ENCODE measurements at regions not wholly inside any gene's neighbourhood (a gene's known extent, or its start where the extent isn't known, plus 50 kb on each side); places are given as distances from the start of the nearest gene placed in this dataset.

- TF ChIP-seq ZNF462 (CRISPR knock-in tag; IDR thresholded peaks at IDR 0.05) (no peak), ZNF331 (CRISPR knock-in tag; IDR thresholded peaks at IDR 0.05; ENCODE audit: low read depth) (no peak), ETS1 (IDR thresholded peaks at IDR 0.05) (no peak), EZH2 (IDR thresholded peaks at IDR 0.05; ENCODE audit: low read depth, unreplicated experiment) (no peak)
Observed at GRCh38 chr5:68547622-68548021, 332.1 kb downstream of the PIK3R1 start (continued).

GRCh38 chr5:68548959-68549676 is 333.6 kb downstream of the PIK3R1 start:
- Mint-ChIP-seq H3K4me1 (peaks cover 3% of the 10 kb centered on the region; the same call in 1 of the 3 replicates), H3K36me3 (ENCODE audit: low read depth) (no peaks in the 10 kb centered on the region; the same call in 2 of the 3 replicates), H3K4me3 (no peak overlapping the region), H3K27ac (no peak overlapping the region), H3K27me3 (ENCODE audit: insufficient read depth, low read depth, poor library complexity) (peaks cover 2% of the 10 kb centered on the region), H3K9me3 (no peaks in the 10 kb centered on the region; the same call in 2 of the 3 replicates)
- Histone ChIP-seq H3K9me2 (ENCODE audit: insufficient read depth) (0 out of 2 replicates have a peak, but pooled peaks cover 15% of the 10 kb centered on the region), H3K27me3 (ENCODE audit: insufficient read depth) (no peaks in the 10 kb centered on the region), H3K4me1 (ENCODE audit: insufficient read depth) (no peaks in the 10 kb centered on the region), H3K4me3 (no peak overlapping the region), H3K4me2 (no peak overlapping the region), H2AFZ (no peak overlapping the region), H3K36me3 (ENCODE audit: insufficient read depth) (no peaks in the 10 kb centered on the region), H3F3A (replicated peaks; ENCODE audit: low read depth) (no peaks in the 10 kb centered on the region), H3K27ac (ENCODE audit: low read depth) (no peak overlapping the region), H3K79me2 (replicated peaks; ENCODE audit: insufficient read depth) (no peaks in the 10 kb centered on the region), H4K20me1 (replicated peaks; ENCODE audit: insufficient read depth) (no peaks in the 10 kb centered on the region)
- ATAC-seq (no peak), DNase-seq (ENCODE audit: low spot score) (no peak)
- TF ChIP-seq JUNB (IDR thresholded peaks at IDR 0.05; ENCODE audit: unreplicated experiment), result no peak
- TF ChIP-seq STAT1 (IDR thresholded peaks at IDR 0.05; ENCODE audit: unreplicated experiment), result no peak
- TF ChIP-seq CTCF (conservative IDR thresholded peaks at IDR 0.05; ENCODE audit: low read depth in 2 of 2), result no peak
- no peak for TF ChIP-seq REST (IDR thresholded peaks at IDR 0.05; ENCODE audit: unreplicated experiment)

Measured in GM23338 (cell line).